ENCODE measurements at regions not wholly inside any gene's neighbourhood (a gene's known extent, or its start where the extent isn't known, plus 50 kb on each side); places are given as distances from the start of the nearest gene placed in this dataset.
A peak's percentile ranks its signal among the peaks of the same experiment; 100 is the strongest.
"Not testable (repeated sequence)": the region's sequence is repeated elsewhere in the genome, so short reads cannot be mapped to it uniquely, and the experiment has no call there.

DNA sequence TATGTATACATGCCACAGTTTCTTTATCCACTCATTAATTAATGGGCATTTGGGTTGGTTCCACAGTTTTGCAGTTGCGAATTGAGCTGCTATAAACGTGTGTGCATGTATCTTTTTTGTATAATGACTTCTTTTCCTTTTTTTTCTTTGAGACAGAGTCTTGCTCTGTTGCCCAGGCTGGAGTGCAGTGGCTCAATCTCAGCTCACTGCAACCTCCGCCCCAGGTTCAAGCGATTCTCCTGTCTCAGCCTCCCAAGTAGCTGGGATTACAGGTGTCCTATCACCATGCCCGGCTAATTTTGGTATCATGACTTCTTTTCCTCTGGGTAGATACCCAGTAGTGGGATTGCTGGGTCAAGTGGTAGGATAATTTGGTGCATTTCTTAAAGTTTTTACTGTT, 211.4 kb downstream of the BCAS1 start:
- H3K27ac ChIP-seq (ENCODE audit: insufficient read depth, low read length, poor library complexity, severe bottlenecking); H3K4me3 ChIP-seq (ENCODE audit: low read depth, low read length); H3K4me1 ChIP-seq (ENCODE audit: control insufficient read depth, insufficient read depth, low read length, poor library complexity, severe bottlenecking); H3K4me1 Mint-ChIP-seq; H3K36me3 Mint-ChIP-seq; H3K4me3 Mint-ChIP-seq; H3K9me3 ChIP-seq (ENCODE audit: control insufficient read depth in 2 of 2, low read length in 2 of 2); DNase-seq; ATAC-seq (ENCODE audit: low read depth in 2 of 2); H3K27ac Mint-ChIP-seq; H3K9me3 Mint-ChIP-seq; H3K27me3 ChIP-seq (ENCODE audit: control insufficient read depth, insufficient read depth, low read length); H3K27me3 Mint-ChIP-seq; H3K36me3 ChIP-seq (ENCODE audit: control insufficient read depth, insufficient read depth, low read length): not testable (repeated sequence)

DNA sequence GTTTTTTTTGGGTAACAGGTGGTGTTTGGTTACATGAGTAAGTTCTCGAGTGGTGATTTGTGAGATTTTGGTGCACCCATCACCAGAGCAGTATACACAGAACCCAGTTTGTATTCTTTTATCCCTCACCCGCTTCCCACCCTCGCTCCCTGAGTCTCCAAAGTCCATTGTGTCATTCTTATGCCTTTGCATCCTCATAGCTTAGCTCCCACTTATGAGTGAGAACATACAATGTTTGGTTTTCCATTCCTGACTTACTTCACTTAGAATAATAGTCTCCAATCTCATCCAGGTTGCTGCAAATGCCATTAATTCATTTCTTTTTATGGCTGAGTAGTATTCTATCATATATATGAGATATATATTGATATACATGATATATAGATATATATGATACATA, 211.9 kb downstream of the BCAS1 start:
- not testable (repeated sequence) for H3K27ac ChIP-seq (ENCODE audit: insufficient read depth, low read length, poor library complexity, severe bottlenecking); H3K4me3 ChIP-seq (ENCODE audit: low read depth, low read length); H3K4me3 Mint-ChIP-seq; H3K27me3 Mint-ChIP-seq; H3K4me1 ChIP-seq (ENCODE audit: control insufficient read depth, insufficient read depth, low read length, poor library complexity, severe bottlenecking); H3K9me3 Mint-ChIP-seq; H3K36me3 Mint-ChIP-seq; ATAC-seq (ENCODE audit: low read depth in 2 of 2); H3K27me3 ChIP-seq (ENCODE audit: control insufficient read depth, insufficient read depth, low read length); H3K27ac Mint-ChIP-seq; H3K9me3 ChIP-seq (ENCODE audit: control insufficient read depth in 2 of 2, low read length in 2 of 2); H3K4me1 Mint-ChIP-seq; H3K36me3 ChIP-seq (ENCODE audit: control insufficient read depth, insufficient read depth, low read length); DNase-seq

DNA sequence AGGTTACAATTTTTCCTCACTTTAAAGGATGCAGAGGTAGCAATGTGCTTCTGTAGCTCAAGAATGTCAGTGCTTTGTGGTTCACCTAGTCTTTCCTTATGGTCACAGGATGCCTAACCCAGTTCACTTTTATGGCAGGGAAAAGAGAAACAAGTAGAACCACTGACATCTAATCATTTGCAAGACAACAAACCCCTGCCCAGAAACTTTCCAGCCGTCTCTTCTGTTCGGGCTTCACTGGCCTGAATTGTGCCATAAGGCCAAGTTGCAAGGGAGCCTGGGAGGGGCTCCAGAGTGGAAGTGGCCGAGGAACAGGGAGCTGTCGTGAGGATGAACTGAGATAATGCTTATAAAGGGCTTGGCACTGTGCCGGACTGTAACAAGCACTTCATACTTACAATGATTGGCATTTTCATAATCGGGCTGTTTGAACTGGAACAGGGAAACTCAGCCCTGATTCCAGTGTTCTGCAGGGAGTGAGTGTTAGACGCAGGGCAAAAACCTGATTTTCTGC, 212.6 kb downstream of the BCAS1 start:
- Histone ChIP-seq H3K36me3 (ENCODE audit: control insufficient read depth, insufficient read depth, low read length) (no peaks in the 10 kb centered on the region), H3K4me1 (ENCODE audit: control insufficient read depth, insufficient read depth, low read length, poor library complexity, severe bottlenecking) (no peaks in the 10 kb centered on the region), H3K27ac (ENCODE audit: insufficient read depth, low read length, poor library complexity, severe bottlenecking) (no peak overlapping the region), H3K4me3 (ENCODE audit: low read depth, low read length) (no peak overlapping the region), H3K27me3 (ENCODE audit: control insufficient read depth, insufficient read depth, low read length) (no peaks in the 10 kb centered on the region), H3K9me3 (ENCODE audit: control insufficient read depth in 2 of 2, low read length in 2 of 2) (no peaks in the 10 kb centered on the region)
- Mint-ChIP-seq H3K4me1 (peaks cover 0 to 5% (median 2%) of the 10 kb centered on the region in 4 donors), H3K27ac (no peak overlapping the region), H3K9me3 (no peaks in the 10 kb centered on the region), H3K36me3 (no peaks in the 10 kb centered on the region), H3K4me3 (peak overlapping the region in 1 of 4 donors; percentile 29), H3K27me3 (no peaks in the 10 kb centered on the region)
- ATAC-seq (ENCODE audit: low read depth in 2 of 2) = no peak
- no peak for DNase-seq

DNA sequence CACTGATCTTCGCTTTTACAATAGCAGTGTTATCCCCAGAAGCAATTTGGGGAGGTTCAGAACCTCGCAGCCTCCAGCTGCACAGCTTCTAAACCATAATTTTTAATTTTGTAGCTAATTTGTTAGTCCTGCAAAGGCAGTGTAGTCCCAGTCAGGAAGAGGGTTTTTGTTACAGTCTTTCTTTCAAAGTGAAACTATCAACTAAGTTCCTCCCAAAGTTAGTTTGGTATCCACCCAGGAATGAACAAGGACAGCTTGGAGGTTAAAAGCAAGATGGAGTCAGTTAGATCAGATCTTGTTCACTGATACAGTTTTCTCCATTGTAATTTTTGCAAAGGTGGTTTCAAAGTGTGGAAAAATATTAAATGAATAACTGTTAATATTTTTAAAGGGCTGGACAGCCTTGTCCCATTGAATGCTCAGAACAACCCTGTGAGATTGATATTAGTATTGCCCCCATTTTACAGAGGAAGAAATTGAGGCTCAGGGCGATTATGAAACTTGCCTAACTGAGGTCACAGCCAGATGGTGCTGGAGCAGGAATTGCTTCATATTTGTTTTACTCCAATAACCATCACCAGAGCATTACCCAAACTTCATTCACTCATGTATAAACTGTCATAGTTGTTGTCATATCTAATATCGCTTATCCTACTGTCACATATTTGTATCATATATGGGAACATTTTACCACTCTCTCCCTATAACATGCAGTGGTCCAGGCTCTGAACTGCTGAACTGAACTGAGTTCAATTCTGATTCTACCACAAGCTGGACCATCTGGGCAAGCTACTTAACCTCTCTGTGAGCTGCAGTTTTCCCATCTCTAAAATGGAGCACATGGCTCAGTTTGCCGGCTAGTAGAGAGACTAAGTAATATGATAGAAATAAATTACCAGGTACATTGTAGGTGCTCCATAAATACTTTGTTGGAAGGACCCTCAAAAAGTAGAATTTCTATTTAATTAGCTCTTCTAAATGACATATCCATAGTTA, 213.8 kb downstream of the BCAS1 start:
- peak overlapping the region in 1 of 3 donors; percentile 4 for H3K27ac Mint-ChIP-seq

GRCh38 chr20:53855733-53856132, 214.7 kb downstream of the BCAS1 start:
- H3K27me3 ChIP-seq (ENCODE audit: control insufficient read depth, insufficient read depth, low read length) = no peaks in the 10 kb centered on the region
- no peak overlapping the region for H3K4me3 ChIP-seq (ENCODE audit: low read depth, low read length)
- H3K36me3 Mint-ChIP-seq = no peaks in the 10 kb centered on the region
- H3K4me1 Mint-ChIP-seq = peaks cover 0 to 5% (median 1%) of the 10 kb centered on the region in 4 donors
- H3K4me3 Mint-ChIP-seq = no peak overlapping the region
- H3K9me3 ChIP-seq (ENCODE audit: control insufficient read depth in 2 of 2, low read length in 2 of 2) = no peaks in the 10 kb centered on the region
- ATAC-seq (ENCODE audit: low read depth in 2 of 2) (no peak), DNase-seq (no peak)
- H3K27ac ChIP-seq (ENCODE audit: insufficient read depth, low read length, poor library complexity, severe bottlenecking) = no peak overlapping the region
- H3K36me3 ChIP-seq (ENCODE audit: control insufficient read depth, insufficient read depth, low read length) = no peaks in the 10 kb centered on the region
- no peaks in the 10 kb centered on the region for H3K4me1 ChIP-seq (ENCODE audit: control insufficient read depth, insufficient read depth, low read length, poor library complexity, severe bottlenecking)
- H3K9me3 Mint-ChIP-seq = no peaks in the 10 kb centered on the region
- H3K27me3 Mint-ChIP-seq = no peaks in the 10 kb centered on the region
- H3K27ac Mint-ChIP-seq = peak overlapping the region; percentile 12 to 76 (median 24)

More for the DNA sequence above, 213.8 kb downstream of the BCAS1 start:
- Mint-ChIP-seq H3K27me3 (no peaks in the 10 kb centered on the region), H3K36me3 (no peaks in the 10 kb centered on the region), H3K9me3 (no peaks in the 10 kb centered on the region), H3K4me1 (peaks cover 0 to 5% (median 1%) of the 10 kb centered on the region in 4 donors), H3K4me3 (no peak overlapping the region)
- H3K9me3 ChIP-seq (ENCODE audit: control insufficient read depth in 2 of 2, low read length in 2 of 2) = no peaks in the 10 kb centered on the region
- no peak for DNase-seq
- H3K27ac ChIP-seq (ENCODE audit: insufficient read depth, low read length, poor library complexity, severe bottlenecking) = no peak overlapping the region
- H3K4me1 ChIP-seq (ENCODE audit: control insufficient read depth, insufficient read depth, low read length, poor library complexity, severe bottlenecking) = no peaks in the 10 kb centered on the region
- H3K36me3 ChIP-seq (ENCODE audit: control insufficient read depth, insufficient read depth, low read length) = no peaks in the 10 kb centered on the region
- no peaks in the 10 kb centered on the region for H3K27me3 ChIP-seq (ENCODE audit: control insufficient read depth, insufficient read depth, low read length)
- ATAC-seq (ENCODE audit: low read depth in 2 of 2) = no peak
- H3K4me3 ChIP-seq (ENCODE audit: low read depth, low read length) = no peak overlapping the region

GRCh38 chr20:53854609-53854926, 215.8 kb downstream of the BCAS1 start:
- H3K27me3 Mint-ChIP-seq, H3K27ac Mint-ChIP-seq: not testable (repeated sequence)

GRCh38 chr20:53853111-53853713, 217.2 kb downstream of the BCAS1 start:
- H3K36me3 Mint-ChIP-seq = no peaks in the 10 kb centered on the region
- no peak for DNase-seq
- ATAC-seq (ENCODE audit: low read depth in 2 of 2) = no peak
- no peaks in the 10 kb centered on the region for H3K27me3 Mint-ChIP-seq
- peaks cover 0 to 12% (median 3%) of the 10 kb centered on the region in 4 donors for H3K4me1 Mint-ChIP-seq
- peak overlapping the region in 1 of 3 donors; percentile 12 for H3K27ac Mint-ChIP-seq
- no peaks in the 10 kb centered on the region for H3K27me3 ChIP-seq (ENCODE audit: control insufficient read depth, insufficient read depth, low read length)
- H3K9me3 Mint-ChIP-seq = peaks cover 0 to 1% (median 0%) of the 10 kb centered on the region in 7 donors
- H3K27ac ChIP-seq (ENCODE audit: insufficient read depth, low read length, poor library complexity, severe bottlenecking) = no peak overlapping the region
- H3K4me3 ChIP-seq (ENCODE audit: low read depth, low read length) = no peak overlapping the region
- no peaks in the 10 kb centered on the region for H3K36me3 ChIP-seq (ENCODE audit: control insufficient read depth, insufficient read depth, low read length)
- no peaks in the 10 kb centered on the region for H3K4me1 ChIP-seq (ENCODE audit: control insufficient read depth, insufficient read depth, low read length, poor library complexity, severe bottlenecking)
- H3K9me3 ChIP-seq (ENCODE audit: control insufficient read depth in 2 of 2, low read length in 2 of 2) = no peaks in the 10 kb centered on the region
- no peak overlapping the region for H3K4me3 Mint-ChIP-seq

More at GRCh38 chr20:53854609-53854926, 215.8 kb downstream of the BCAS1 start:
- not testable (repeated sequence) for H3K4me1 Mint-ChIP-seq; H3K9me3 Mint-ChIP-seq; H3K4me1 ChIP-seq (ENCODE audit: control insufficient read depth, insufficient read depth, low read length, poor library complexity, severe bottlenecking); H3K27me3 ChIP-seq (ENCODE audit: control insufficient read depth, insufficient read depth, low read length); H3K4me3 ChIP-seq (ENCODE audit: low read depth, low read length); H3K9me3 ChIP-seq (ENCODE audit: control insufficient read depth in 2 of 2, low read length in 2 of 2); ATAC-seq (ENCODE audit: low read depth in 2 of 2); H3K36me3 ChIP-seq (ENCODE audit: control insufficient read depth, insufficient read depth, low read length); DNase-seq; H3K4me3 Mint-ChIP-seq; H3K27ac ChIP-seq (ENCODE audit: insufficient read depth, low read length, poor library complexity, severe bottlenecking); H3K36me3 Mint-ChIP-seq
